NCI-H2029 (cell line): ENCODE measurements at regions not wholly inside any gene's neighbourhood (a gene's known extent, or its start where the extent isn't known, plus 50 kb on each side); places are given as distances from the start of the nearest gene placed in this dataset.

Experiments
- DNase-seq: peaks from one replicate; lab custom pipeline; 2025; lab: John Stamatoyannopoulos, UW

DNA sequence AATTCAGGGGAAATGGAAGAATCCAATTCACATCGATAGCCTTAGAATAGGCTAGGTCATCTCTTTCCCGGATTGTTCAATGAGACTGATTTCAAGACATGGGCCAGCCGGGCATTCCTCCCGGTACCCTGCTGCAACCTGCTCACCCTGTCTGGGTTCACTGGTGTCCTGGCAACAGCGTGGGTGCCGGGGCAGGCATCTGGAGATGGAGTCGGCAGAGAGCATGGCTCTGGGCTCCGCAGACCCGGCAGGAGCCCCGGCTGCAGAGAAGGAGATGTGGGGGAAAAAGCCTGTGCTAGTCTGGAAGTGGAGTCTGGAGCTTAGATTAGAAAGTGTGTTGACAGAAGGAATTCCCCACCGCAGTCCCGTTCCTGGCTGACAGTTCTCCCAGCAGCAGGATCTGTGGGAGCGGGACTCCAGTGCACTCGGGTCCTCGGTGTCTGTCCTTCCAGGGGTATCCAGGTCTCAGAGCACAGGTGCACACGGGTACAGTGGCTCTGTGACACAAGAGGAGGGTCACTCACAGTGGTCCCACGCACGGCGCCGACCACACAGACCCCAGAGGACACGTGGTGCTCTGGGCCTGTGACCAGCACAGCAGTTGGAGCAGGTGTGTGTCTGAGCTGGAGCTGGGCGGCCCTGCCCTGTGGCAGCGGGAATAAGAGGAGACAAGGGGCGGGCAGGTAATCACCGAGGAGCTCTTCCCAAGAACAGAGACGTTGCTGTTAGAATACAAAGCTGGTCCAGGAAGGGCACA, 65.7 kb upstream of the PITRM1 start:
- DNase-seq: no peak

DNA sequence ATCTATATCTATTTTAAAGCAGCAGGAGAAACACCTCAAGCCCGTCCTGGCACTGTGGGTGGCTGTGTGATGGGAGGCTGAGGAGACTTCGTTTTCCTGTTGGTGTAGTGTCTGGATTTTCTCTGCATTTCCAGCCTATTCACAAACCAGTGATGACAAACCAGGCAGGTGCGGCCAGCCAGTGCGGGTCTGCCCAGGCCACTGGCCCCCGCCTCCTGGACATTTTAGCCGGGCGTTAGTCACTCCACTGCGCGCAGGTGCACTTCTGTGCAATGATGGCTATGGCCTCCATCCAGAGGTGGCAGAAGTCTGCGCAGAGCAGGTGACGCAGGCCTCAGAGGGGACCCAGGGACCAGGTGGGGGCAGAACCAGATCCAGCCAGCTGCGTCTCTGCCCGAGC, 64.9 kb upstream of the PITRM1 start:
- DNase-seq: no peak

DNA sequence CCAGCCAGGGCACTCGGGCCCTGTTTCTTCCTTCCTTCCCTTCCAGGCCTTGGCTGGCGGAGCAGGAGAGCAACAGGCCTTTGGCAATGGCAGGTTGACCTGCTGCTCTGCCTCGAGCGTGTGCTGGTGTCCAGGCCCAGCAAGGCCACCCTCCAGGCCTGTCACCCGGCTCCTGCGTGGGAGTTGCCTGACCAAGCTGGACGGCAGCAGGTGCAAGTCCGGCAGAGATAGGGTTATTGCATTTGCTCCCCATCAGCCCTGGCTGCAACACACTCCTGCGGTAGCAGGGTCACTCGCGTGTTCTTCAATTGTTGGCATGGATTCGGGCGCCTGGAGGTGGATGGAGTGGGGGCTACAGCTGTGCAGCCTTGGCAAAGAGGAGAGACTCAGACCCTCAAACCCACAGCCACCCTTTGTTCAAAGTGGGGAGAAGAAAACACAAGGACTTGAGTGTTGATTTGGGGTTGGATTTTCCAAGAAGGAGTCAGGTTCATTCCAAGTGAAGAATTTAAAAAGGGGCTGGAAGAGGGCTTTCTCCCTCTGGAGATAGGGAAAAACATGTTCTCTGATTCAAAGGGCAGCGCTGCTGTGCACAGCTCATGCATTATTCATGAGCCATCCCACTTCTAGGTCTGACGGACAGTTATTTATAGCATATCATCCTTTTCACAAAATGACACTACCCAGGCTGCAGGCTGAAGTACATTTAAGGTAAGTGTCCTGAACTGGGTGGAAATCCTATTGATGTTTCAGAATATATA, 64.2 kb upstream of the PITRM1 start:
- DNase-seq: no peak

DNA sequence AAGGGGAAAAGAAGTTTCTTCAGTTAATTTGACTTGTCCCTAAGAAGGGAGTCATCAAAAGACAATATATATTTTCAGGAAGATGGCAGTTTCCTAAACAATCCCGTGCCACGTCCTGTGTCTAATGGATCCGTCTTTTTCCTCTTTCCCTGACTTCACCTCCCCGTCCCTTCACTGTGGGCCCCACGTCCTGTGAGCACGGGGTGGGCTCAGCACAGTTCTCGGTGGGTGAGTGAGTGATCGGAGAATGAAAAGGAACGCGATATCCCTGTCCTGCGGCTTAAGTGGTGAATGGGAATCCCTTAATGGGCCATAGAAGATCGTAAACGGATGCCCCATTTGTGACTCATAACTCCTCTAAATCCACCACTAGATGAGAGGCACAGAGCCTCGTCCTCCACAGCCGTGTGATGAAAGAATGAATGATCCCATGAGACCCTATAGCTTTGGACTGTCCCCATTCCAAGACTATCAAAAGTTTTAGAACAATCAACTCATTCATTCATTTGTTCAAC, 63.5 kb upstream of the PITRM1 start:
- DNase-seq: no peak

DNA sequence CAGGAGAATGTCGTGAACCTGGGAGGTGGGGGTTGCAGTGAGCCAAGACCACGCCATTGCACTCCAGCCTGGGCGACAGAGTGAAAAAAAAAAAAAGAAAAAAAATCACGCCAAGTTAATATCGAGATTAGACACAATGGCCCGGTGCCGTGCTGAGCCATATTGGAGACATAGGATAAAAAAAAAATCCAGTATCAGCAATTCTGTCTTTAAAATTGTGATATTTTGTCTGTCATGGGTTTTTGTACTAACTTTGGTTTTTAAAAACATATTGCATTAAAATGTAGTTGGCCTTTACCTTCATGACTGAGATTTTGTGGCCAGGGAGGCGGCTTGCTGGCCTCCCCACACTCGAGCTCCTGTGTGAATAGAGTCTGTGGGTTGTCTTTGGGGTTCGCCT, 62.8 kb upstream of the PITRM1 start:
- DNase-seq: no peak

DNA sequence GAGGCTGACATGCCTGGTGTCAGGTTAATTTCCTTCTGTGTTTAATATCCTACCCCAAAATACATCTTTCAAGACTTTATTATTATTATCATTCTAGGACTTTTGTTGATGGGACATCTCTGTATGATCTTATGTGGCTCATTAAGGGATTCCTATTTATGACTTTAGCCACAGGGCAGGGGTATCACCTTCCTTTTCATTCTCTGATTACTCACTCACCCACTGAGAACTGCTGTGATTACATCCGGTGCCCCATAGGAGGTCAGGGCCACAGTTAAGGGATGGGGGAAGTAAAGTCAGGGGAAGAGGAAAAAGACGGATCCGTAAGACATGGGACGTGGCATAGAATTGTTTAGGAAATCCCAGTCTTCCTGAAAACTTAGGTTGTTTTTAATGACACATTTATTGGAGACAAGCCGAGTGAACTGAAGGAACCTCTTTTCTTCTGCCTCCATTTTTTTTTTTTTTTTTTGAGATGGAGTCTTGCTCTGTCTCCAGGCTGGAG, 61.0 kb upstream of the PITRM1 start:
- no peak for DNase-seq

DNA sequence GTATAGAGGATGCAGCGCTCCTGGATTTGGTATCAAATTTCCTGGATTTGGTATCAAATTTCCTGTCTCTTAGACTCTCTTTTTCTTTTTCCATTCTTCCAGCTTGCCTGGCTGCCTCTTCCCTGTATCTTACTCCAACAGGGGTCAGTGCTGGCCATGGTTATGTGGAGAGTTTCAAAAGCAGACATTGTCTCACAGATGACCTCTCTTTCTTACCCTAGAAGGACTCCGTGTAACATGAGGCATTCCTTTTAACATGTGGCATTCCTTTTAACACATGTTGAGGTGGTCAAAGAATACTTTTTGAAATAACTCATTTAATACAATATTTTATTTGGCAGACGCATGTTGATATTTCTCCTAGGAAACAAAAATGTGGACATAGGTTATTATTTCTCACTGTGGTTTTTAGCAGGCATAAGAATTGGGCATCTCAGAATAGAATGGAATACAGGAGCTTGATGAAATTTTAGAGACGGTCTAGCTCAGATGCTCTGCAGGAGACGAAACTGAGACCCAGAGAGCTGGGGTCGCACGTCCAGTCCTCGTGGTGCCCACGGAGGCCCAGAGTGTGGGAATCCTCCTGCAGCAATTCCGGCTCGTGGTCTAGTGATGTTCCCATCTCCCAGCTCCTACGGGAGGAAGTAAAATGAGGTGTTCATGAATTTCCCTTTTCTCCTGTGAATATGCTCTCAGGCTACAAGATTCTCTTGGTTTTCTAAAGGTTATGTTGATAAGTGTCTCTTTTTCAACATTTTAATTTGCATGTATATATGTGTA, 59.6 kb upstream of the PITRM1 start:
- DNase-seq: no peak

DNA sequence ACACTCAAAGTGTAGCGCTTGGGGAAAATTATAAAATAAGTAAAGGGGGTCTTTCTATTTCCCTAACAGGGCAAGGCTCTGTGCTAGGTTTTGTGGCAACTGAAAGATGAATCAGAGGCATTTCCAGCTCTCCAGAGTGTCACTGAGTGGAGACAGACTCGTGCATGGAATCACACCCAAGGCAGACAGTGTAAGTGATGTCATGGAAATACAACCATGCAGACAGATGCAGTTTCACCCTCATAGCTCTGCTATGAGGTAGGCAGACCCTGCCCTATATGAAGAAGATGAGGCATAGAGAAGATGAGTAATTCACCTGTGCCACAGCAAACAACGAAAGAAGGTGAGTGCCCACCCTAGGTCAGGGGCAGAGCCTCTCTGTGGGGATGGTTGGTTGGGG, 57.2 kb upstream of the PITRM1 start:
- DNase-seq: no peak

DNA sequence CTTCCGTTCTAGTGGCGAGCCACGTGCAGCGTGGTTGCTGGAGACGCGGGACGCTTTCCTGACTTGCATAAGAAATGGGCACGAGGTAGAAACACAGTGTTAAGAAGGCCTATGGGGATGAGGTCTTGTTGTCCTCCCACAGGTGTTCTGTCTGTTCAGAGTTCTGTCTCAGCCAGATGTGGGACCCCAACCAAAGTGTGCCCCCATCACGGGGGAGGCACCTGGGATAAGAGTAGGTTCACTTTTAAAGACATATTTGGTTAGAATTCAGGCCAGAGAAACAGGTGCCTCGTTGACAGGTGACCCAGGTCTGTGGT, 56.0 kb upstream of the PITRM1 start:
- no peak for DNase-seq

DNA sequence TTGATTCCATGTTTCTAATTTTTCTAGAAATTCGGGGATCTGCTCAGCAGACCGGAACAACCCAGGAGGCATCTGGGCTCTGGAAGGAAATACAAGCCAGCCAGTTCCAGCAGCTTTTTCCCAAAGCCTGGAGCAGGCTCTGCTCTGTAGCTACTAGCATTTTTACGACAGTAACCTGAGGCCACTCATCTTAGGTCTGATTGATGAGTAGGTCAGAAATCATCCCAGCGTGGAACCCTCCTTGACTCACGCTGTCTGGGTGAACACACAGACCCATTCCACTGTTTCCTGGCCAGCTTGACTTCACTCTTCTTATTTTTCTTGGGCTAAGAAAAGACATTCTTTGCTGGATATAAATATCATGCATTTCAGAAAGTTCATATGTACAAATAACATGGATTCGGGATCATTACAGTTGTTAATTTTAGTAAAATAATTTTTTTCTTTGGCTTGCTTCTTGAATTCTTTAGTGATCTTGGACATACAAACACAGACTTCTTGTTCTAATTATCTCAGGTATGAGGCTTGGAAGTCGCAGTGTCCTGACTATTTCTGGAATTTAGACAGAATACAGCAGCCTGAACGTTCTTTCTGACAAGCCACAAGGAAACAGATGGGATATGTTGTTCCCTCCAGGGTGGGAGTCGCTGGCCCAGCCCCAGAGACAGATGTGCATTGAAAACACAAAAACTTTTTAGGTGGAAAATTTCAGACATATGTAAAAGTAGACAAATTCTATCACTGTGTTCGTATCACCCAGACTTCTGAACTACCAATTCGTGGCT, 54.6 kb upstream of the PITRM1 start:
- DNase-seq: no peak

DNA sequence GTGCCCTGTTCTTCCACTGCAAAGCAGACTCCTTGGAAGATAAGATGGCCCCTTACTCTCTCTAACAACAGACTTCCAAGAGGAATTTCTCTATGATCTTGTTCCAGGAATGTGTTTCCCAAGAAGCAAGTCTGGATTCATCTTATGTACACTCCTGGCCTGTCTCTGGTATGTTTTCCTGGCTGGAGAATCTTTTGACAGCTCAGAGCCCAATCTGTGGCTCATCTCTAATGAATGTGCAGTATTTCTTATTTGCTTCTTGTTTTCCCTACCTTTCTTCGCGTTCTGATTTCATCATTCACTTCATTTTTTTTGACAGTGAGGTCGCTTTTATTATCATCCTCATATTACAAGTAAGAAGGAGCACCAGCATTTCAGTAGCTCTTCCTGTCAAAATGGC, 53.0 kb upstream of the PITRM1 start:
- no peak for DNase-seq

DNA sequence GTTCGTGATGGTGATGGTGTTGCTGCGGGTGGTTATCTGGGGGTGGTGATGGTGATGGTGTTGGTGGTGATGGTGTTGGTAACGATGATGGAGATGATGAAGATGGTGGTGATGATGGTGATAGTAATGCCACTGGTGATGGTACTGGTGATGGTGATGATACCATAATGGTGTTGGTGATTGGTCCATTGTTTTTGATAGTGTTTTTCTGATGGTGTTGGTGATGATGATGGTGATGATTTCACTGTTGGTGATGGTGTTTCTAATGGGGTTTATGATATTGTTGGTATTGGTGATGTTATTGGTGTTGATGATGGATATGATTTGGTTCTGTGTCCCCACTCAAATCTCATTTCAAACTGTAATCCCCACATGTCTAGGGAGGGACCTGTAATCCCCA, 51.7 kb upstream of the PITRM1 start:
- DNase-seq: no peak

- no peak for DNase-seq
These were observed 50.0 kb upstream of the PITRM1 start for GRCh38 chr10:3222626-3223025.
